Stimulated activated CD8-positive, alpha-beta memory T cell treated with anti-CD3 and anti-CD28 coated beads, Interleukin-7, amount 100 ng/mL, for 1 hour (primary cell): ENCODE measurements at regions not wholly inside any gene's neighbourhood (a gene's known extent, or its start where the extent isn't known, plus 50 kb on each side); places are given as distances from the start of the nearest gene placed in this dataset.
"Not testable (repeated sequence)": the region's sequence is repeated elsewhere in the genome, so short reads cannot be mapped to it uniquely, and the experiment has no call there.

Experiments
- DNase-seq, 2 donors: peaks; one replicate each; pipeline ENCODE4 v3.0.0-alpha.2; 2020; ENCODE audit warnings: low read depth in 2 of 2

- DNase-seq: no peak
Observed at GRCh38 chr1:96865731-96866685, 144.4 kb downstream of the PTBP2 start.

DNA sequence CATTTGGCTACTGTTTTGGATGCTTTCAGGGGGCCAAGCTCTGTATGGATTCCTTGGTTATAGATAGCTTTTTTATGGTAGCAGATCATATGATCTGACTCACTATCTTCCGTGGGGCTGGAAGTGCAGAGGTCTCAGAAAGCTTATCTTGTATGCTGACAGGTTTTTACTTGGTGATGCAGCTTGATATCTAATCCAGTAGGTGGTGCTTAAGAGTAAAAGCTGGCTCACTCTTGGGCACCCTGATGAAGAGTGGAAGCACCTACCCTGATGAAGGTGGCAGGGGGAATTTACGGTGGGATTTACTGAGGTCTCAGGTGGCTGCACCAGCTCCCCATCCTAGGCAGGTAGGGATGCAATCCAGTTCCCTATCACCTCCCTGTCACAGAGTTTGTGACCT lies 151.2 kb downstream of the PTBP2 start:
- DNase-seq: no peak

- DNase-seq: no peak
Observed at GRCh38 chr1:96878640-96879039, 157.1 kb downstream of the PTBP2 start.

DNA sequence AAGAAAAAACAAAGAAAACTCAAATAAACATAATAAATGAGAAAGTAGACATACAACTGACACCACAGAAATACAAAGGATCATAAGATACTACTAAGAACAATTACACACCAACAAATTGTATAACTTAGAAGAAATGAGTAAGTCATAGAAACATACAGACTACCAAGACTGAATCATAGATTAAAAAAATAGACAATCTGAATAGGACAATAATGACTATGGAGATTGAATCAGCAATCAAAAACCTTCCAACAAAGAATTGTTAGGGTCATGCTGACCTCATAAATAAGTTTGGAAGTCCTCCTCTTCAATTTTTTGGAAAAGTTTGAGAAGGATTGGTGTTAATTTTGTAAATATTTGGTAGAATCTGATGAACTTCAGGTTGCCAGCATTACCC lies 159.0 kb downstream of the PTBP2 start:
- DNase-seq: no peak

DNA sequence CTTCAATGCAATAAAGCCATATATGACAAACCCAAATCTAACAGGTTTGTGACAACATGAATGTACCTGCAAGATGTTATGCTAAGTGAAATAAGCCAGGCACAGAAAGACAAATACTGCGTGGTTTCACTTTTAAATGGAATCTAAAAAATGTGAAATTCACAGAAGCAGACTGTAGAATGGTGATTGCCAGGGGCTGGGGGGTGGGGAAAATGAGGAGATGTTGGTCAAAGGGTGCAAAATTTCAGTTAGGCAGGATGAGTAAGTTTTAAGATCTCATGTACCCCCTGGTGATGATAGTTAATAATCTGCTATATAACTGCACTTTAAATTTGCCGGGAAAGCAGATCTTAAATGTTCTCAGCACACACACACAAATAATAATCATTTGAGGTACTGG lies 160.5 kb downstream of the PTBP2 start:
- DNase-seq: no peak

DNA sequence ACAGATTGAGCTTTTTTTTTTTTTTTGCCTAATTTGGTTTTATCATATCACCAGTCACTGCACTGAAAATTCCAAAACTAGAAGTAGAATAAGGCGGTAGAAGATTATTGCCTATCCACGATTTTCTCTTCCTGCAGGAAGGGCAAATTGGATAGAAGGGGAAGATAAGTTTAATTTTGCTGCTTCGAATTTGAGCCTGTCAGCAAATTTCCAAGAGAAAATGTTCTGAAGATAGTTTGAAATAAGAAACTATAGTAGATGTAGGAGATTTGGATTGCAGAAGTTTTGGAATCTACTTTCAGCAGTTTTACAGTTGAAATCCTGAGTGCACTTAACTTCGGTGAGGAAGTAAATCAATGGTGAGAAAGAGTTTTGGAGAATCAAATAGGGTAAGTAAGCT lies 164.9 kb downstream of the PTBP2 start:
- no peak for DNase-seq

- no peak for DNase-seq
Observed at GRCh38 chr1:96887501-96887900, 165.9 kb downstream of the PTBP2 start.

DNA sequence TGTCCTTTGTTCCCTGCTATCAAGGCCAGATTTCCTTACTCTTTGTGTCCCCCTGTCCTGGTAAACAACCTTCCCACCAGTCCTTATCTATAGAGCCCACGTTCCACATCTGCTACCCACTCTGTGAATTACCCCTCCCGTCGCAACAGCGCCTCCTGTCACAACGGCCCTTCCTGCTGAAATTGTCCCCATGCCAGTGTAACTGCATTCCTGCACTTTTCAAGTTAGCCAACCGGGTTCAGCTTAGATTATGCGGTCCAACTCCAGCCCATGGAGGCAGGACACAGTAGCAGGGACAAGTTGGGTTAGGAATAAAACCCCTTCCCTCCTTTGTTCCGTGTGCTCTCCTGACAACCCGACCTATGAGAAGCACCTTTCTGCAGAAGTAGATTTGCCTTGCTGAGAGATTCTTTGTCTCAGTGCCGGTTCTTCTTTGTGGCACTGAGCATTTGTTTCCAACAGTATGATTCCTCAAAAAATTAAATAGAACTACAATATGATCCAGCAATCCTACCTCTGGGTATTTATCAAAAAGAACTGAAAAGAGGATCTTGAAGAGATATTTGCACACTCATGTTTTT lies 180.3 kb downstream of the PTBP2 start:
- no peak for DNase-seq

GRCh38 chr1:96912248-96912647 lies 190.7 kb downstream of the PTBP2 start:
- DNase-seq: no peak

- DNase-seq: not testable (repeated sequence)
Observed at GRCh38 chr1:96915701-96916100, 194.1 kb downstream of the PTBP2 start.

GRCh38 chr1:96918406-96918805 lies 196.8 kb downstream of the PTBP2 start:
- DNase-seq: no peak

DNA sequence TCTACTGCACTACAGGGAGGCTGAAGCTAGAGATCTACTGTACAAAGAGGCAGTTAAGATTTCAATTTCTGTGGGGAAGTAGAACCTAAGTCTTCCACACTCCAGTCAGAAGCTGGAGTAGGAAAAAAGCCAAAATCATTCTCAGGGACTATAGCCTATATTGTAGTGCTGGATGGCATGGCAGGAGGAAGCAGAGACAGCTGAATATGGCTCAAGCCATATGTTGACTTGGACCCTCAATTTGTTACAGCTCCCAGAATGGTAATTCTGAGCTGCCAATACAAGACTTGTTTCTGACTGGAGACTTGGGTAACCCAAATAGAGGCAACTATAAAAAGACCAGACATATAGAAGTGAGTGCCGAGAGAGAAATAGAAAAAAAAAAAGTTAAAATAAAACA lies 200.6 kb downstream of the PTBP2 start:
- no peak for DNase-seq

- DNase-seq: no peak
Observed at GRCh38 chr1:96923753-96924152, 202.2 kb downstream of the PTBP2 start.

DNA sequence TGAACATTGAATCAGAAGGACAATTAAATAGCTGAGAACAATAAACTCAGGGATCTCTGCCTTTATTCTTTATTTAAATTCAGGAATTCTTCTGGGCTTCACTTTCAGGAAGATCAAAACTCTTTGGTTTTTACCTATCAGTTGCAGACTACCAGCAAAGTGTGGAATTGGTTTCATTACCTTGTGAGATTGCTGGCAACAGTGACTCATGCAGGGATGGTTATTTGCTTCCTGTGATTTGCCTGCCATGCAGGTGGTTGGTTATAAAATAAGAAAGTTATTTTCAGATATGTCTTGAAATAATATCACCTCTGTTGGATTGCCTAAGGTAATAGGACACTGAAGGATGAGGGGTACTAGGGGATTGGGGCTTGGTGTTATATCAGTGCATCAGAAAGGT lies 204.6 kb downstream of the PTBP2 start:
- no peak for DNase-seq

DNA sequence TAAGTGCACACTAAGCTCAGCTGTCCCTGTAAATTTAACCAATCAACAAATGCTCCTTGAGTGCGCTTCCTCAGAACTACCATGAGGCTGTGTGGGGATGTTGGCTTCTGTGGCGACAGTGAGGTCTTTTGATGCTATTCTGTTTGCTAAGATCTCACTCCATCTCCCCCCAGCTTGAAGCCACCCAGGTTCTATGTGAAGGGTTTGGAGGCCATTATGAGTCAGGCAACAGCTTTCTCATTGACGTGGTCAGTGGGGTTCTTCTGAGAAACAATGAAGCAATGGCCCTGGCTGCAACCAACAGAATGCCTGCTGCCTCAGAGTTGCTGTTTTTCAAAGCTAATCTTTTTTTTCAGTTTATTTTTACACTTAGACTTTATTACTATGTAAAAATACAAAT lies 205.5 kb downstream of the PTBP2 start:
- no peak for DNase-seq

DNA sequence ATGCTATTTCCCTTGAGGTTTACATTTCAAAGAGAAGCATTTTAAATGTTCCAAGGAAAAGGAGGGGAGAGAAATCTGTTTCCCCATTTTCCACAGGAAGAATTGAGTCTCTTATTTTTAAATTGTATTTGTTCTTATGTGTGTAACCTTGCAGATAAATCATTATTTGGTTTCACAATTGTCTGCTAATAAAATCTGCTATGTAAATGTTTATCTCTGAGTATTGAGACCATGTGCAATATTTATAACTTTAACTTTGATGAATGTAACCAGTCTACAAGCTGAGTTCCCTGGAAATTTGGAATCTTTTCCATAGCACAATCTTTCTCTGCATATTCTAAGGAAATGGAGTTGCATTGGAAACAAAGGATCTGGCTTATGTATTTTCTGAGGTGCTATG lies 209.6 kb downstream of the PTBP2 start:
- DNase-seq: no peak

DNA sequence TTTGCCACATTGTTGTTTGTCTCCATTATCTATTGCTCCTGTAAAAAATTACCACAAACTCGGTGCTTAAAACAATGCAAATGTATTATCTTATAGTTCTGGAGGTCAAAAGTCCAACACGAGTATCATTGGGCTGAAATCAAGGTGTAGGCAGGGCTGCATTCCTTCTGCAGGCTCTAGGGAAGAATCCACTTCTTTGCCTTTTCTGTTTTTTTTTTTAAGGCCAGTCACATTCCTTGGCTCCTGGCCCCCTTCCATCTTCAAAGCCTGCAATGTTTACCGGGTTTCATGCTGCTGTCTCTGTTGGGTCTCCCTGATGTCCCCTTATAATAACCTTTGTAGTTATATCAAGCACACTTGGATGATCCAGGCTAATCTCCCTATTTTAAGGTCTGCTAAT lies 212.7 kb downstream of the PTBP2 start:
- DNase-seq: no peak

DNA sequence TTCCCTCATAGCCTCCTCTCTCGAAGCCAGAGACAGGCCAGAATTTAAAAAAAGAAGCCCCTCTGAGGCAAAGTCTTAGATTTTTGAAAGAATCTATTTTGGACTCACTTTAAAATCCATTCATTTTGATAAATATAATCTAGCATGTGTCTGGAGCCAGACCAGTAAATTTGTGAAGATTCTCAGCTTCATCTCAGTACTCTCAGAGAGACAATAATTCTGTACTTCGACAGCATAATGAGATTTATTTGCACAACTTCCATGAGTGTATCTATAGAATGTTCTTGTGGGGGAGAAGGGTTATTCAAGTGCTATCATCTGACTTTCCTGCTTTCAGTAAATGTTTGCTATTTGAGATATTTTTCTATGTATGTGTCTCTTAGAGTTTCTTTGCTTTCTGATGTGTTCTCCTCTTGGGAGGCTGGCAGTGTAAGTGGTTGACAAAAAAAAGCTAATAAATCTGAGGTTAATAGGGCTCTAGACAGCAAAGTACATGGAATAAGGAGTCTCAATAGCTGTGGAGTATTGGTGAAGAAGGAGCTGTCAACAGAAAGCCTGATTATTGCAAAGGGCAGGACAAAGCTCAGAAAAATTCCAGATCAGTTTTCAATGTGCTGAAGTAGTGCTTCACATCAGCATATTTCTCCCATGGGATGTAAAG lies 223.0 kb downstream of the PTBP2 start:
- DNase-seq: no peak

GRCh38 chr1:96945509-96946084 lies 224.0 kb downstream of the PTBP2 start:
- DNase-seq: no peak

GRCh38 chr1:96955307-96956012 lies 233.9 kb downstream of the PTBP2 start:
- DNase-seq: no peak

DNA sequence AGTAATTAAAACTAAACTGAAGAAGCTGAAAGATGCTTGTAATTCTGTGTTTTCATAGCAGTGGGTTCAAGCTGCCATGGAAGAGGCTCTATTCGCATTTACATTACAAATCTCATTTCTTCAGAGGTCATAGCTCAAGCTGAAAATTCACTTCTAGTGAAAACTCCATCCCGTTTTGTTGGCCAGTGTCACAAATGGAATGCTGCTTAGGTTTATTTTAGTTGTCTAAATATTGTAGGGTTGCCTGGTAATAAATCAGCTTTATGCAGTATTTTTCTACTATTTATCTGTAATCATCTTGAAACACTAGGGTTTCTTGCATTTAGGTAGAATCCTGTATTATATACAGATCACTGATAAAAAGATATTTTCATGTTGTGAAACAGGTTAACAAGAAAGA lies 240.6 kb downstream of the PTBP2 start:
- DNase-seq: no peak

GRCh38 chr1:96962751-96963211 lies 241.2 kb downstream of the PTBP2 start:
- no peak for DNase-seq
